IMR-90 (cell line): ENCODE measurements at regions not wholly inside any gene's neighbourhood (a gene's known extent, or its start where the extent isn't known, plus 50 kb on each side); places are given as distances from the start of the nearest gene placed in this dataset.

ENCODE experiments used
- ATAC-seq: fragments of 200-7000 bp; cut with Tn5 transposase; 2 replicates; pipeline ENCODE4 v1.9.1; 2020; ENCODE audit warnings: low read depth, mild to moderate bottlenecking, moderate library complexity
- BruUV-seq: library from RNA; stranded (reverse); fragments of 400-500 nt; replicated peaks from 2 replicates; lab custom pipeline; 2021; lab: Mats Ljungman, UMichigan
- CTCF ChIA-PET: fragments of 300-600 bp; formaldehyde crosslinking; extraction: SDS; loops from one replicate; lab custom pipeline; 2021; ENCODE audit warnings: antibody characterized with exemption; lab: Yijun Ruan, JAX
- POLR2A ChIA-PET: fragments of 300-600 bp; sonication (Branson Sonifier 250); formaldehyde crosslinking; loops from one replicate; lab custom pipeline; 2022; ENCODE audit warnings: antibody characterized with exemption; ENCODE audit not compliant: unreplicated experiment; lab: Charles Lee
- DNase-seq: peaks from one replicate; pipeline ENCODE4 v3.0.0; 2013
- H2AFZ ChIP-seq: replicated peaks from 2 replicates; pipeline ENCODE3; 2013; ENCODE audit warnings: low read length, mild to moderate bottlenecking; ENCODE audit not compliant: poor library complexity
- H2AK5ac ChIP-seq: 2 replicates; pipeline ENCODE4 v1.6.1; 2013; ENCODE audit warnings: low read depth, low read length, inconsistent platforms
- H2AK9ac ChIP-seq: replicated peaks from 2 replicates; pipeline ENCODE3; 2013; ENCODE audit warnings: mild to moderate bottlenecking, low read depth, low read length, moderate library complexity; ENCODE audit not compliant: poor library complexity
- H2BK120ac ChIP-seq: 2 replicates; pipeline ENCODE4 v1.6.1; 2013; ENCODE audit warnings: low read depth, low read length, inconsistent platforms
- H2BK15ac ChIP-seq: 3 replicates; pipeline ENCODE4 v1.6.1; 2013; ENCODE audit warnings: low read depth, low read length, inconsistent platforms
- H2BK20ac ChIP-seq: 2 replicates; pipeline ENCODE4 v1.6.1; 2013; ENCODE audit warnings: low read depth, mild to moderate bottlenecking, inconsistent platforms, low read length, moderate library complexity
- H2BK5ac ChIP-seq: 2 replicates; pipeline ENCODE4 v1.6.1; 2013; ENCODE audit warnings: mild to moderate bottlenecking, low read depth, low read length, inconsistent platforms; ENCODE audit not compliant: poor library complexity, severe bottlenecking
- H3K14ac ChIP-seq: replicated peaks from 2 replicates; pipeline ENCODE4 v1.6.1; 2013; ENCODE audit warnings: low read depth, low read length, inconsistent platforms
- H3K18ac ChIP-seq: 2 replicates; pipeline ENCODE4 v1.6.1; 2013; ENCODE audit warnings: low read depth, low read length, control low read depth
- H3K23ac ChIP-seq: 2 replicates; pipeline ENCODE4 v1.6.1; 2013; ENCODE audit warnings: low read depth, low read length, inconsistent platforms
- H3K27ac ChIP-seq: 2 replicates; pipeline ENCODE4 v1.5.1; 2013; ENCODE audit warnings: mild to moderate bottlenecking, control low read depth, low read length; ENCODE audit not compliant: insufficient read depth
- H3K27me3 ChIP-seq: 2 replicates; pipeline ENCODE4 v1.6.1; 2013; ENCODE audit warnings: low read length; ENCODE audit not compliant: control insufficient read depth, insufficient read depth
- H3K36me3 ChIP-seq: 2 replicates; pipeline ENCODE4 v1.6.1; 2013; ENCODE audit warnings: low read length, mixed read lengths; ENCODE audit not compliant: control insufficient read depth, insufficient read depth
- H3K4ac ChIP-seq: 2 replicates; pipeline ENCODE4 v1.6.1; 2013; ENCODE audit warnings: low read depth, low read length, inconsistent platforms
- H3K4me1 ChIP-seq: 2 replicates; pipeline ENCODE4 v1.6.1; 2013; ENCODE audit warnings: low read length, mixed read lengths; ENCODE audit not compliant: control insufficient read depth, insufficient read depth
- H3K4me2 ChIP-seq: 2 replicates; pipeline ENCODE4 v1.6.1; 2013; ENCODE audit warnings: low read depth, mild to moderate bottlenecking, control low read depth, low read length, moderate library complexity
- H3K4me3 ChIP-seq: 2 replicates; pipeline ENCODE4 v1.5.1; 2013; ENCODE audit warnings: low read depth, mild to moderate bottlenecking, control low read depth, low read length, moderate library complexity; ENCODE audit not compliant: insufficient read depth
- H3K56ac ChIP-seq: 2 replicates; pipeline ENCODE4 v1.6.1; 2013; ENCODE audit warnings: low read length, inconsistent platforms; ENCODE audit not compliant: insufficient read depth; ENCODE audit errors: extremely low read depth
- H3K79me1 ChIP-seq, 2 experiments: 2 replicates each; pipeline ENCODE4 v1.6.1; 2013; ENCODE audit warnings: low read length in 2 of 2, inconsistent platforms in 1 of 2, low read depth in 1 of 2
- H3K9ac ChIP-seq: 2 replicates; pipeline ENCODE4 v1.6.1; 2013; ENCODE audit warnings: low read depth, low read length, control low read depth
- H3K9me1 ChIP-seq: 2 replicates; pipeline ENCODE4 v1.6.1; 2013; ENCODE audit warnings: low read length, inconsistent platforms; ENCODE audit not compliant: insufficient read depth
- H3K9me3 ChIP-seq: 2 replicates; pipeline ENCODE4 v1.6.1; 2013; ENCODE audit warnings: low read length; ENCODE audit not compliant: control insufficient read depth, insufficient read depth
- H4K20me1 ChIP-seq: 2 replicates; pipeline ENCODE4 v1.6.1; 2013; ENCODE audit warnings: low read length, inconsistent platforms; ENCODE audit not compliant: insufficient read depth
- H4K5ac ChIP-seq: 2 replicates; pipeline ENCODE4 v1.6.1; 2013; ENCODE audit warnings: mild to moderate bottlenecking, low read depth, low read length, control low read depth
- H4K8ac ChIP-seq, 2 experiments: 2 replicates each; pipeline ENCODE4 v1.6.1; 2013; ENCODE audit warnings: low read depth in 2 of 2, low read length in 2 of 2, control low read depth in 1 of 2, inconsistent platforms in 1 of 2
- H4K91ac ChIP-seq: 2 replicates; pipeline ENCODE4 v1.6.1; 2013; ENCODE audit warnings: low read depth, low read length, inconsistent platforms; ENCODE audit not compliant: insufficient read depth
- BHLHE40 ChIP-seq: fragments of 150-350 bp; IDR thresholded peaks from 2 replicates; pipeline ENCODE4 v1.6.1; 2016; ENCODE audit warnings: mild to moderate bottlenecking, low read depth, low read length
- CEBPB ChIP-seq: IDR thresholded peaks from 2 replicates; pipeline ENCODE4 v1.6.1; 2012; ENCODE audit warnings: low read depth, low read length, improper control_type of control experiment
- CHD1 ChIP-seq: IDR thresholded peaks from 2 replicates; pipeline ENCODE4 v1.6.1; 2012; ENCODE audit warnings: low read depth, low read length, improper control_type of control experiment
- FOS ChIP-seq: fragments of 150-350 bp; IDR thresholded peaks from 2 replicates; pipeline ENCODE4 v1.6.1; 2016; ENCODE audit warnings: low read depth, low read length
- MAFK ChIP-seq: IDR thresholded peaks from 2 replicates; pipeline ENCODE4 v1.6.1; 2012; ENCODE audit warnings: low read depth, low read length, improper control_type of control experiment
- MAZ ChIP-seq: IDR thresholded peaks from 2 replicates; pipeline ENCODE4 v1.6.1; 2012; ENCODE audit warnings: low read depth, mild to moderate bottlenecking, low read length, improper control_type of control experiment, moderate library complexity, borderline replicate concordance
- MXI1 ChIP-seq: IDR thresholded peaks from 2 replicates; pipeline ENCODE4 v1.6.1; 2012; ENCODE audit warnings: low read depth, mild to moderate bottlenecking, low read length, moderate library complexity, borderline replicate concordance
- NFE2L2 ChIP-seq: fragments of 150-350 bp; IDR thresholded peaks from 2 replicates; pipeline ENCODE4 v1.6.1; 2016; ENCODE audit warnings: low read depth, mild to moderate bottlenecking, low read length
- POLR2A ChIP-seq: IDR thresholded peaks from 2 replicates; pipeline ENCODE4 v1.6.1; 2012; ENCODE audit warnings: mild to moderate bottlenecking, low read depth, low read length
- RAD21 ChIP-seq: IDR thresholded peaks from 2 replicates; pipeline ENCODE4 v1.6.1; 2012; ENCODE audit warnings: low read length, improper control_type of control experiment
- RCOR1 ChIP-seq: IDR thresholded peaks from 2 replicates; pipeline ENCODE4 v1.6.1; 2012; ENCODE audit warnings: mild to moderate bottlenecking, low read length, improper control_type of control experiment; ENCODE audit not compliant: insufficient replicate concordance
- RFX5 ChIP-seq: IDR thresholded peaks from 2 replicates; pipeline ENCODE4 v1.8.0; 2012; ENCODE audit warnings: low read depth, mild to moderate bottlenecking, low read length, moderate library complexity
- SMC3 ChIP-seq: fragments of 150-350 bp; IDR thresholded peaks from 2 replicates; pipeline ENCODE4 v1.6.1; 2016; ENCODE audit warnings: low read depth, mild to moderate bottlenecking, antibody characterized with exemption, low read length, moderate library complexity
- WGBS, 2 experiments: methylation state at CpG; one replicate each; pipeline versions ENCODE4 v1.1.5 to v1.1.7; 2013; ENCODE audit warnings: missing lambda C conversion rate in 2 of 2; ENCODE audit not compliant: insufficient read length in 1 of 2; ENCODE audit errors: extremely low coverage in 2 of 2; 5-methylcytosine and 5-hydroxymethylcytosine counted together
- dilution Hi-C: fragments of 300-500 bp; cut with HindIII; formaldehyde crosslinking; loops from one replicate; pipeline ENCODE4 v1.14.3; 2018; ENCODE audit warnings: low sequenced_read_pairs; ENCODE audit not compliant: unreplicated experiment
- in situ Hi-C: fragments of 300-500 bp; cut with MboI; formaldehyde crosslinking; loops from 3 replicates; pipeline ENCODE4 v1.14.3; 2019; ENCODE audit warnings: low sequenced_read_pairs, inconsistent platforms, mixed read lengths
- intact Hi-C: fragments of 100-400 bp; cut with micrococcal nuclease; formaldehyde crosslinking; loops from 2 replicates; pipeline ENCODE4 v1.10.0; 2022
- TF ChIP-seq, protein P1 (sequence below): conservative IDR thresholded peaks from 2 replicates; pipeline ENCODE4 v1.5.1; 2012; ENCODE audit warnings: mild to moderate bottlenecking, low read depth, low read length, improper control_type of control experiment
- TF ChIP-seq, protein P2 (sequence below): fragments of 150-350 bp; IDR thresholded peaks from 2 replicates; pipeline ENCODE4 v1.6.1; 2017; ENCODE audit warnings: mild to moderate bottlenecking, antibody characterized with exemption, low read length, low read depth
- TF ChIP-seq, protein P3 (sequence below): fragments of 150-350 bp; IDR thresholded peaks from 2 replicates; pipeline ENCODE4 v1.6.1; 2016; ENCODE audit warnings: low read depth, mild to moderate bottlenecking, low read length, moderate library complexity, borderline replicate concordance

DNA sequence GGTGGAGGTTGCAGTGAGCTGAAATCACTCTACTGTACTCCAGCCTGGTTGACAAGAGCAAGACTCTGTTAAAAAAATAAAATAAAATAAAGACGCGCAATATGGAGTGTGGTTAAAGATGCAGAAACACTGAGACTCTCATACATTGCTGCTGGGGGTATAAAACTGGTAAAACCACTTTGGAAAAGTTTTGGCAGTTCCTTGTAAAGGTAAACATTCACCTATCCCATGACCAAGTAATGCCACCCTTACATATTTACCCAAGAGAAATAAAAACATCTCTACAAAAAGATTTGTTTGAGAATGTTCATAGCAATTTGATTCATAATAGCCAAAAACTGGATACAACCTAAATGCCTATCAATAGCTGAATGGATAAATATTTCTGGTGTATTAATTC, 398.5 kb downstream of the PDCD6IP start:
- dilution Hi-C loops (no loop called here), intact Hi-C loops (no loop called here)

More for the DNA sequence above, 398.5 kb downstream of the PDCD6IP start:
- TF ChIP-seq RAD21, result no peak
- no peak for TF ChIP-seq NFE2L2
- TF ChIP-seq CEBPB, result no peak
- no peak for TF ChIP-seq CHD1
- TF ChIP-seq POLR2A, result no peak
- TF ChIP-seq RFX5, result no peak
- TF ChIP-seq, protein P1, sequence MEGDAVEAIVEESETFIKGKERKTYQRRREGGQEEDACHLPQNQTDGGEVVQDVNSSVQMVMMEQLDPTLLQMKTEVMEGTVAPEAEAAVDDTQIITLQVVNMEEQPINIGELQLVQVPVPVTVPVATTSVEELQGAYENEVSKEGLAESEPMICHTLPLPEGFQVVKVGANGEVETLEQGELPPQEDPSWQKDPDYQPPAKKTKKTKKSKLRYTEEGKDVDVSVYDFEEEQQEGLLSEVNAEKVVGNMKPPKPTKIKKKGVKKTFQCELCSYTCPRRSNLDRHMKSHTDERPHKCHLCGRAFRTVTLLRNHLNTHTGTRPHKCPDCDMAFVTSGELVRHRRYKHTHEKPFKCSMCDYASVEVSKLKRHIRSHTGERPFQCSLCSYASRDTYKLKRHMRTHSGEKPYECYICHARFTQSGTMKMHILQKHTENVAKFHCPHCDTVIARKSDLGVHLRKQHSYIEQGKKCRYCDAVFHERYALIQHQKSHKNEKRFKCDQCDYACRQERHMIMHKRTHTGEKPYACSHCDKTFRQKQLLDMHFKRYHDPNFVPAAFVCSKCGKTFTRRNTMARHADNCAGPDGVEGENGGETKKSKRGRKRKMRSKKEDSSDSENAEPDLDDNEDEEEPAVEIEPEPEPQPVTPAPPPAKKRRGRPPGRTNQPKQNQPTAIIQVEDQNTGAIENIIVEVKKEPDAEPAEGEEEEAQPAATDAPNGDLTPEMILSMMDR, result no peak
- TF ChIP-seq, protein P2, sequence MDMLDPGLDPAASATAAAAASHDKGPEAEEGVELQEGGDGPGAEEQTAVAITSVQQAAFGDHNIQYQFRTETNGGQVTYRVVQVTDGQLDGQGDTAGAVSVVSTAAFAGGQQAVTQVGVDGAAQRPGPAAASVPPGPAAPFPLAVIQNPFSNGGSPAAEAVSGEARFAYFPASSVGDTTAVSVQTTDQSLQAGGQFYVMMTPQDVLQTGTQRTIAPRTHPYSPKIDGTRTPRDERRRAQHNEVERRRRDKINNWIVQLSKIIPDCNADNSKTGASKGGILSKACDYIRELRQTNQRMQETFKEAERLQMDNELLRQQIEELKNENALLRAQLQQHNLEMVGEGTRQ, result no peak
- no peak for TF ChIP-seq FOS
- no peak for TF ChIP-seq MAZ
- no peak for TF ChIP-seq MXI1
- no peak for TF ChIP-seq SMC3
- TF ChIP-seq RCOR1, result no peak
- TF ChIP-seq MAFK, result no peak
- TF ChIP-seq, protein P3, sequence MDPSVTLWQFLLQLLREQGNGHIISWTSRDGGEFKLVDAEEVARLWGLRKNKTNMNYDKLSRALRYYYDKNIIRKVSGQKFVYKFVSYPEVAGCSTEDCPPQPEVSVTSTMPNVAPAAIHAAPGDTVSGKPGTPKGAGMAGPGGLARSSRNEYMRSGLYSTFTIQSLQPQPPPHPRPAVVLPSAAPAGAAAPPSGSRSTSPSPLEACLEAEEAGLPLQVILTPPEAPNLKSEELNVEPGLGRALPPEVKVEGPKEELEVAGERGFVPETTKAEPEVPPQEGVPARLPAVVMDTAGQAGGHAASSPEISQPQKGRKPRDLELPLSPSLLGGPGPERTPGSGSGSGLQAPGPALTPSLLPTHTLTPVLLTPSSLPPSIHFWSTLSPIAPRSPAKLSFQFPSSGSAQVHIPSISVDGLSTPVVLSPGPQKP, result no peak
- TF ChIP-seq BHLHE40, result no peak
- H2BK120ac ChIP-seq, result no peak overlapping the region
- no peak overlapping the region for H3K18ac ChIP-seq
- H3K23ac ChIP-seq, result no peak overlapping the region
- no peak overlapping the region for H3K4me3 ChIP-seq
- H2AFZ ChIP-seq, result no peak overlapping the region
- H2AK9ac ChIP-seq, result no peak overlapping the region
- no peaks in the 10 kb centered on the region for H3K4me1 ChIP-seq
- H4K91ac ChIP-seq, result no peak overlapping the region
- no peak overlapping the region for H3K4me2 ChIP-seq
- no peaks in the 10 kb centered on the region for H3K9me1 ChIP-seq
- H2BK5ac ChIP-seq, result no peak overlapping the region
- H3K9me3 ChIP-seq, result no peaks in the 10 kb centered on the region
- WGBS, 2 experiments, result no CpG with 5 or more reads among the region's 2 CpGs
- no peaks in the 10 kb centered on the region for H3K79me1 ChIP-seq
- no peak for DNase-seq
- H3K56ac ChIP-seq, result no peak overlapping the region
- in situ Hi-C loops, result no loop called here
- no peak overlapping the region for H4K5ac ChIP-seq
- no peaks in the 10 kb centered on the region for H3K27me3 ChIP-seq
- no peak overlapping the region for H3K4ac ChIP-seq
- POLR2A ChIA-PET, result no interaction called here
- H3K9ac ChIP-seq, result no peak overlapping the region
- no TSS peak for BruUV-seq
- no peak overlapping the region for H2BK15ac ChIP-seq
- no peak overlapping the region for H3K27ac ChIP-seq
- no peaks in the 10 kb centered on the region for H4K20me1 ChIP-seq
- CTCF ChIA-PET, result no interaction called here
- ATAC-seq, result no peak
- H3K36me3 ChIP-seq, result no peaks in the 10 kb centered on the region
- H2AK5ac ChIP-seq, result no peak overlapping the region
- H2BK20ac ChIP-seq, result no peak overlapping the region
- no peak overlapping the region for H3K14ac ChIP-seq
- no peak overlapping the region for H4K8ac ChIP-seq
